HUDEP-2 (cell line): ENCODE measurements at regions not wholly inside any gene's neighbourhood (a gene's known extent, or its start where the extent isn't known, plus 50 kb on each side); places are given as distances from the start of the nearest gene placed in this dataset.

ENCODE experiments used
- DNase-seq, 76 experiments: peaks; one replicate each; lab custom pipeline; 2025; ENCODE audit not compliant: unreplicated experiment in 76 of 76; lab: John Stamatoyannopoulos, UW

- no peak for DNase-seq
These were observed 58.4 kb downstream of the HMHB1 start for GRCh38 chr5:143870362-143870761.

DNA sequence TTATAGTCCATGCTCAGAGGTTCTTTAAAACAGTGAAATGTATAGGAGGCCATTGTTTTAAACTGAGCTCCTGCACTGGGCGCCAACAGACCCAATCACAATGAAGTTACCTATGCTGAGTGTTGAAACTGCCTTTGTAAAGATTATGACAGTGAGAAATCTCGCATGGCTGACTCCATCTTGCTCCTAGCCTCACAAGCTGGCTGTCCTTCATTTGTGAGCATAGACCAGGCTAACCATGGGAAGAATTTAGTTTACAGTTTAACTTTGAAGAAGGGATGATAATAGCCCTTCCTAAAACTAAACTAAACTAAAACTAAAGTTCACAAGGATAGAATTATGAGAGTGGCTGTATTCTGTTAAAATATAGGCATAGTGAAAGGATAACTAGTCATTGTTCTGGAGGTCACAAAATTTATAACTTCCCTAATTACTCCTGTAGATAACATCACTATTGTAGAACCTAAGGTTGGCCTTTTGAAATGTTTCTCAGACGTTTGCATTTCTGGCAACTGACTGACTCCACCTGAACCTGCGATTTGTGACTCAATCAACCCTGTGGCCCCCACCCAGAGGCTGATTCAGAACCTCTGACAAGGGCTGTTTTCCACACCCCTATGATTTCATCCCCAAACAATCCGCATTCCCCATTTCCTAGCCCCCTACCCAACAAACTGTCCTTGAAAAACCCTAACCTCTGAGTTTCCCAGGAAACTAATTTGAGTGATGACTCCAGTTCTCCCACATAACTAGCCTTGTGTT lies 59.1 kb downstream of the HMHB1 start:
- DNase-seq = no peak

DNA sequence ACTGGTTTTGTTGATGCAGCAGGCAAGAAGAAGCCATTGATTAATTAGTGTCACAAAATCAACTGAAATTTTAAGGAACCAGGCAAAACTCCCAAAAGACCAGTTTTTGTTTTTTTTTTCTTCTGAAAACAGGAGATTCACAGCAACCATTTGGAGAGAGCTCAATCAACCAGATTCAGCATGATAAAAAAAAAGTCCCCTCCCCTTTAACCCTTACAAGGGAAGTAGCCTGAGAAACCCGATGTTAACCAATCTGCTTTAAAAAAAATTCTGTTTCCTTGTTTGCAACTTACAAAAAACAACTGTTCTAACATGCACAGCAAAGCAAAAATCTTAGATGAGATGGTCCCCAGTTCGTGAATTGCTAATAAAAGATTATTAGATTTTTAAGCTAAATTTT lies 59.7 kb downstream of the HMHB1 start:
- no peak for DNase-seq

DNA sequence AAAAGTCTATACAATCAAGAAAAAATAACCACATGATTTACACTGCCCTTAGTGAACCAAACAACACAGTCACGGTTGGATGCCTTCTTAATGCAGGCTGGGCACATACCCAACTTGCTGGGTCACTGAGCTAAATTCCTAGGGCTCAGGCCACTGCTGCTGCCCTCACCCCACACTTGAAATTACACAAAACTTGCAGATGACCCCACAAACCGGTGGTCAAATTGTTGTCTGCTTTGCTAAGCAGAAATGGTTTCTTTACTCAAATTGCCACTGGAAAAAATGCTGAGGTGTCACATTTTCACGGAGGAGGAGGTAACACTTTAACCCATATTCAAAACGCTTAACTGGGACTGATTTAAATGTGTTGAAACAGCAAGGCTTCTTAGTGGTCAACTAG lies 62.4 kb downstream of the HMHB1 start:
- DNase-seq = no peak

- no peak for DNase-seq
These were observed 65.2 kb downstream of the HMHB1 start for GRCh38 chr5:143877196-143877595.

DNA sequence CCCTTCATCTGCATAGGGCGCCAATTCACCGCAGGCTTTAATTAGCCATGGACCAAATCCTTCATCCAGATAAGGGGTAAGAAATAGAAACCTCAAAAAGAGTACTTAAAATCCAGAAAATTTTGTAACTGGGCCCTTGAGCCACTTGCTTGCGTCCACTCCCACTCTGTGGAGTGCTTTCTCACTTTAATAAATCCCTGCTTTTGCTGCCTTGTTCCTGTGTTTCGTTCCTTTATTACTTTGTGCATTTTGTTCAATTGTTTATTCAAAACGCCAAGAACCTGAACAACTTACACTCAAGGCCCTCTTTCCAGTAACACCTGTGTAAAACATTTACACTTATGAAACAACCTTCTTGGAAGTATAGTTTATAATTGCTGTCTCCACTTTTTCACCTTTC lies 66.5 kb downstream of the HMHB1 start:
- no peak for DNase-seq

DNA sequence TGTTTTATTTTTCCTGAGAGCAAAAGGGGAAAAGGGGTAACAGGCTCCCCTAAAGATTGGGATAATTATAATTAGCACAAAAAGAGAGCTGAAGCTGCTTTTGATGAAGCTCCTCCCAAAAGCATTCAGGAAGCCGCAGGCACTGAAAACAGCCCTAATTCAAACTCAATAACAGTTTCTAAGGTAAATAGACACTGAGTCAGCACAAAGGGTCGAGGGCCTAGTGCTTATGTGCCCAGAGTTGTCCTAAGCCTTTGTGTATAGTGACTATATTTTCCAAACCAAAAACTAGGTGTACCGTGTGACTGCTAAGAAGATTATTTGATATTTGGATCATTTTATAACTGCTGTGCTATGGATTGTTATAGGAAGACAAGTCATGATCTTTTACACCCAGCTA lies 67.7 kb downstream of the HMHB1 start:
- no peak for DNase-seq

DNA sequence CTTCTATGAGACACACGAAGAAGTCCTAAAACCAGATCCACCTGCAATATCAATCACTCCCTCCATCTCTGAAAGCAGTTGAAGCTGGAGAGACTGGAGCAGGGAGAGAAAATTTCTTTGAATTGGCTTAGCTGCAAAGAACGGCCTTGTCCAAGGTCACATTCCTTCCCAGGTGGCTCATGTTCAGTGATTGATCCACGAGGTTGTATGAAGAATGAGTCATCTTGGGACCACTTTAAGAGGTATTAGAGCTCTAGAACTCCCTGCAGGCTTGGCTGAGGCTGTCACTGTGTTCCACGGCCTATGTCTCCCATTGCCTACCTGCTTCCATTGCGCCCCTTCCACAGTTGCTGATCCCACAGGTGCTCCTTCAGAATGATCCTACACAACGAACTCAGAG lies 68.2 kb downstream of the HMHB1 start:
- no peak for DNase-seq

- DNase-seq = no peak
These were observed 70.6 kb downstream of the HMHB1 start for GRCh38 chr5:143882520-143882919.

DNA sequence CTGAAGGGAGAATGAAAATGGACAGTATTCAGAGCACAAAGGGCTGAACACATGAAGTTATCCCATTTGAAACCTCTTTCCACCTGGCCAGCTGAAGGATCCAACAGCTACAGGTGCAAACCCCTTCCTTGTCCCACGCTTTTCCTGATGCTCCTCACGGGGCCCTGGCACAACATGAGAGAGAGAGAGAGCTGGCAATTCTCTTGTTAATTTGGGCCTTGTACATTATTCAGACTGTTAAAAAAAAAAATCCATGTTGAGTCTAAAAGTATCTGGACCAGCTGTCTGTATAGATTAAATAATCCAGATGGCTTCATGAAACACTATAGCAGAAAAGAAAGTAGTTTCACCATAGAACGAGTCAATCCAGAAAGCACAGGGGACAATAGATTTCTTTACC lies 74.1 kb downstream of the HMHB1 start:
- DNase-seq = no peak

GRCh38 chr5:143886651-143887638 lies 75.0 kb downstream of the HMHB1 start:
- DNase-seq = no peak

DNA sequence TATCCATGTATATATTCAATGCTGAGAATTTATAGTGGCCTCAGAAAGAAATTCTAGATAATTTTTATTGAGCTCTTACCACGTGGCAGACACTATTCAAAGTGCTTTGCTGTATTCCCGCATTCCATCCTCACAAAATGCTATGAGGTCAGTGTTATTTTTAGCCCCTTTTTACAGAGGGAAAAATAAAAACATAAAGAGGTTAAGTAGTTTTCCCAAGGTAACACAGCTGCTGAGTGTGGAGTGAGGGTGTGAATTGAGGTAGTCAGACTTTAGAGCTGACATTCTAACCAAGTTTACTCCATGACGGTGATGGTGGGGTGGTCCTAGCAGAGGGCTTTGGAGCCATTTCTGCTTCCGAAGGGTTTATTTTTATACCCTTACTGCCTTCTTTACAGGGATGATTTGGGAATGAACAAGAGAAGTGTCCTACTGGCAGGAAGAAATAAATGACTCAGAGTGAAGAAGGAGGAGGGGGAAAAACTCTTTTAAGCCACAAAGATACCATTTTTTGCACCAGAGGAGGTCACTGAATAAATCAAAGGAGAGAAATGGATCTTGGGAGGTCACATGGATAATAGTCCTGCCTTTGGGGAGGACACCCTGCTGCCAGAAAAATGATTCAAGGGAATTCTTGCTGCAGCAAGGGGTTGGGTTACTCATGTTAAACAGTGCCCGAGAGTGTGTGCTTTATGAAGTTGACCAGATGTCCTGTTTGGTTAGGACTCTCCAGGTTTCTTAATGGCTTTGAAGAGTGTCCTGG lies 76.1 kb downstream of the HMHB1 start:
- DNase-seq = no peak

DNA sequence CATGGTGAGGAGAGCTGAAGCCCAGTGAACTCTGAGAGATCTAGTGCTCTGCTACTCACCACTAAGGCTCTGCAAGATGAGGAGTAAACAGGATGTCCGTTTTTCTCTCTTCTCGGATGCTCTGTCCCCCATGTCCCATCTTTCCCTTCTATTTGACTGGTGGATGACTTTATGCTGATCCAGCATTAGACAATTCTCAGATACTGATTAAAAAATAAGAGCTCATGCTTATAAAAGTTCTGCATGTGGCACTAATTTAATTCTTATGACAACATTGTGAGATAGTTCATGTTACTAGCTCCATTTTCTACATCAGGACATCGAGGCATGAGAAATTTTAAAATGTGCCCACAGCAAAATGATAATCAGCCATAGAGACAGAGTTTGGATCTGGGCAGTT lies 77.0 kb downstream of the HMHB1 start:
- no peak for DNase-seq

DNA sequence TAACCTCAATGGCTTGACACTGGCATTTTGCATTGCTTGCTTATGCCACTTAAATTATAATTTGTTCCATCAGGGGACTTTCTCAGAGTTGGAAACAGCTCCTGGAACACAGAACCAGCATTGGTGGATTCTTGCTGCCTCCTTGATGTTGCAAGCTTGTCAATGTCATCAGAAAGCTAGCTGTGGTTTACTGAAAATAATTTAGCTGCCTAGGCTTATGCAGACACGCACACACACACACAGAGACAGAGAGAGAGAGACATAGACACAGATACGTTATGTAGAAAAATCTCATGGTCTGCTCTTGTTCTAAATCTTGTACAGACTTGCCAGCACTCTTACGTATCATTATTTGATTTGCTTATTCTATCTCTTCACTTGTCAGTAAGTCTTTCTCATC lies 78.0 kb downstream of the HMHB1 start:
- DNase-seq = no peak

GRCh38 chr5:143890487-143890886 lies 78.5 kb downstream of the HMHB1 start:
- no peak for DNase-seq

DNA sequence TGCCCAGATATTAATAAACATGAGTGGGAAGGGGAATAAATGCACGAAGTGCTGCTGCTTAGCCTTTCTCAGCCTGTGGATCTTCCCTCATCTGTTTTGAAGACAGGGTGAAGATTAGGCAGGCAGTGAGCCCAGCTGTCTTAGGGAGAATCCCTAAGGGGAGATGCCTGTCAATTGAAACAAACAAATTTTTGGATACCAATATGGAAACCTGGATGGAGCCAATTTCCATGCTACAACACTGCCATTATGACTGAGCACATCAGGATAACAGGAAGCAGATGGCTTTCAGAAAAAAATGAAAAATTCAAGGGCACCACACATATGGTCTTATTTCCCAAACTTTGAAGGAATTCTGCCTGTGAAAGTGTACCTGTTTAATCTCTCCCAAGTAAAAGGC lies 80.3 kb downstream of the HMHB1 start:
- DNase-seq = no peak

GRCh38 chr5:143892908-143893307 lies 80.9 kb downstream of the HMHB1 start:
- no peak for DNase-seq

DNA sequence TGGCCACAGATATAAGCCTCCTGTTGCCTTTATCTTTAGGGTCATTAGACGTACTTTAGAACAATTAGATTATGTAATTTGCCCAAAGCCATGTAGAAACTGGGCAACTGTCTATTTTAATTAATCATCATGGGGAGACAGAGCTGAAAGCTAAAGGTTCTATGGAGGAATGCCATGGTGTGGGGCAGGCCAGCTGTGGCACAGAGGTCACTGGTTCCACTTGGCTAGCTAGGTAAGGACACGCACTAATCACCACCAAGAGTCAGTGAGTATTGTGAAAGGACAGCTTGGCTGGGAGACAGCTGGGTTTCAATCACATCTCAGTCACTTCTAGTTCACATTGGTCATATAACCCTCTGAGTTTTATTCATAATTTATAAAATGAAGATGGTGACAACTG lies 81.7 kb downstream of the HMHB1 start:
- no peak for DNase-seq

DNA sequence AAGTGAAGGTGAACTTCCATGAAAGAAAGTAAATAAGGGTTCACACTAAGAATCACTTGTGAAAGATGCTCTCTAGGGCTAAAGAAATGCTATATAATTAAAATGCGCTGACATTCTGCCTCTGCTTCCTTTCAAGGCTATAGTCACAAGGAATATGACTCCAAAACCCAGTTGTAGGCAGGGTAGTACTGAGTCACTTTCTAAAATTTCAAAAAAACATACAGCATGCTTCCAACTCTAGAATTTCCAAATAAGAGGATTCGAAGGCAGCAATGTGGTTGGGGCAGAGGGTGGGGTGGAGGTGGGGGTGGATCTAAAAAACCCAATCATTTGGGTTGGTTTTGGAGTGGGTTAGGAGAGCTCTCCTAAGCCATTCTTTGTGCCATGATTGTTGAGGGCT lies 84.6 kb downstream of the HMHB1 start:
- no peak for DNase-seq

GRCh38 chr5:143896966-143897365 lies 85.0 kb downstream of the HMHB1 start:
- peak in 5 of 76 experiments; percentile 2 to 25 (median 11) for DNase-seq

GRCh38 chr5:143898381-143898780 lies 86.4 kb downstream of the HMHB1 start:
- DNase-seq = no peak
